ENCODE measurements at regions not wholly inside any gene's neighbourhood (a gene's known extent, or its start where the extent isn't known, plus 50 kb on each side); places are given as distances from the start of the nearest gene placed in this dataset.

DNA sequence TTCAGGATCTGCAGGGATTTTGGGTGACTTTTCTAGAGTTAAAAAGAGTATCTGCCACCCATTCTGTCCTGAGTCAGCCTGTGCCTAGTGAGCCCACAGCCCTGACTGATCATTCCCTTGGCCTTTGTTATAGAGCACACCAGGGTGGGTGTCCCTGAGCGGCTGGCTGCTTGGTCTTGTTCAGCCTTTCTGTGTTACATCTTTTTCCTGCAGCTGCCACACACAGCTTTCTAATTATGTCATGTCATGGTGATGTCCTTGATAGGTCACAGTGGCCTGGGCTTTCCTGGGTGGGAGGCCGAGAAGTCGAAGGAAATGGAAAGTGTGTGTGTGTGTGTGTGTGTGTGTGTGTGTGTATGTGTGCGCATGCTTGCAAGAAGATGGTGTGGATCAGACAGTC lies 293.2 kb upstream of the CRY1 start (continued):
- no peak for TF ChIP-seq PHF8 (IDR thresholded peaks at IDR 0.05; ENCODE audit: borderline replicate concordance, low read length)

DNA sequence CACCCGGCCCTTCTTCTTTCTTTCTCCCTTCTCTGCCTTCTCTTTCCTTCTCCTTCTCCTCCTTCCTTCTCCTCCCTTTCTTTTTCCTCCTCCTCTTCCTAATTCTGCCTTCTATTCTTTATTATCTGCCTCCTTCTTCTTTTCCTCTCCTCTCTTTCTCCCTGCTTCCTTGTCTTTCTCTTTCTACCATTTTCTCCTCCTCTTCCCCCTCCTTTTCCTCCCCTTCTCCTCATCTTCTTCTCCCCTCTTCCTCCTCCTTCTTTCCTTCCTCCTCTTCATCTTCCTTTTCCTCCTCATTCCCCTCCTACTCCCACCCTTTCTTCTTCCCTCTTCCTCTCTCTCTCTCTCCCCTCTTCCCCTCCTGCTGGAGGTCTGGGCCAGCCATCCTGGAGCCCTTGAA lies 294.9 kb upstream of the CRY1 start:
- ATAC-seq = no peak
- WGBS (ENCODE audit: insufficient coverage, low coverage, missing lambda C conversion rate) = 0% methylated on average over 1 of the region's 1 CpG
- POLR2A ChIA-PET = interaction anchor here (1.0 kb wide), 1 partner anchor 21 kb away, joined by 4 read pairs; no protein-coding TSS in a partner anchor

More for the DNA sequence above, 294.9 kb upstream of the CRY1 start:
- DNase-seq (ENCODE audit: extremely low read depth in 1 of 4, low spot score in 3 of 4) (no peak), FAIRE-seq (no peak)
- H3K9me3 ChIP-seq (replicated peaks; ENCODE audit: control insufficient read depth, insufficient read depth, low read depth, low read length) = no peaks in the 10 kb centered on the region
- no peaks in the 10 kb centered on the region for H3K4me1 ChIP-seq (replicated peaks in 1 of 2; ENCODE audit: control insufficient read depth in 2 of 2, insufficient read depth in 2 of 2, low read length in 2 of 2)
- no peak overlapping the region for H3K4me3 ChIP-seq
- H3K27me3 ChIP-seq (ENCODE audit: control insufficient read depth in 2 of 2, insufficient read depth in 2 of 2, low read length in 2 of 2) = peaks cover 0 to 9% of the 10 kb centered on the region in 2 experiments; a peak in 2 of 5 replicates
- H3K79me2 ChIP-seq (ENCODE audit: control insufficient read depth, insufficient read depth, low read length) = no peaks in the 10 kb centered on the region
- intact Hi-C loops (cut with micrococcal nuclease) (no loop called here), in situ Hi-C loops (cut with MboI) (no loop called here)
- no peaks in the 10 kb centered on the region for H3K9me1 ChIP-seq (ENCODE audit: control insufficient read depth, insufficient read depth, low read length)
- no peaks in the 10 kb centered on the region for H3K36me3 ChIP-seq (ENCODE audit: control insufficient read depth, insufficient read depth, low read length)
- no peak overlapping the region for H3K27ac ChIP-seq (ENCODE audit: extremely low read depth, low read depth, low read length)
- CTCF ChIA-PET (ENCODE audit: low intra/inter-chr PET ratio) = no interaction called here
- TF ChIP-seq, protein P1, sequence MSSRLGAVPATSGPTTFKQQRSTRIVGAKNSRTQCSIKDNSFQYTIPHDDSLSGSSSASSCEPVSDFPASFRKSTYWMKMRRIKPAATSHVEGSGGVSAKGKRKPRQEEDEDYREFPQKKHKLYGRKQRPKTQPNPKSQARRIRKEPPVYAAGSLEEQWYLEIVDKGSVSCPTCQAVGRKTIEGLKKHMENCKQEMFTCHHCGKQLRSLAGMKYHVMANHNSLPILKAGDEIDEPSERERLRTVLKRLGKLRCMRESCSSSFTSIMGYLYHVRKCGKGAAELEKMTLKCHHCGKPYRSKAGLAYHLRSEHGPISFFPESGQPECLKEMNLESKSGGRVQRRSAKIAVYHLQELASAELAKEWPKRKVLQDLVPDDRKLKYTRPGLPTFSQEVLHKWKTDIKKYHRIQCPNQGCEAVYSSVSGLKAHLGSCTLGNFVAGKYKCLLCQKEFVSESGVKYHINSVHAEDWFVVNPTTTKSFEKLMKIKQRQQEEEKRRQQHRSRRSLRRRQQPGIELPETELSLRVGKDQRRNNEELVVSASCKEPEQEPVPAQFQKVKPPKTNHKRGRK (tag; IDR thresholded peaks at IDR 0.05) = 0 out of 2 replicates have a peak, but pooled peaks have one; percentile 52
- TF ChIP-seq, protein P2, sequence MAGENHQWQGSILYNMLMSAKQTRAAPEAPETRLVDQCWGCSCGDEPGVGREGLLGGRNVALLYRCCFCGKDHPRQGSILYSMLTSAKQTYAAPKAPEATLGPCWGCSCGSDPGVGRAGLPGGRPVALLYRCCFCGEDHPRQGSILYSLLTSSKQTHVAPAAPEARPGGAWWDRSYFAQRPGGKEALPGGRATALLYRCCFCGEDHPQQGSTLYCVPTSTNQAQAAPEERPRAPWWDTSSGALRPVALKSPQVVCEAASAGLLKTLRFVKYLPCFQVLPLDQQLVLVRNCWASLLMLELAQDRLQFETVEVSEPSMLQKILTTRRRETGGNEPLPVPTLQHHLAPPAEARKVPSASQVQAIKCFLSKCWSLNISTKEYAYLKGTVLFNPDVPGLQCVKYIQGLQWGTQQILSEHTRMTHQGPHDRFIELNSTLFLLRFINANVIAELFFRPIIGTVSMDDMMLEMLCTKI (IDR thresholded peaks at IDR 0.05; ENCODE audit: partially characterized antibody) = no peak
- TF ChIP-seq RB1 (IDR thresholded peaks at IDR 0.05; ENCODE audit: low read depth) = no peak
- no peak for TF ChIP-seq MAFK (IDR thresholded peaks at IDR 0.05; ENCODE audit: low read length)
- BruUV-seq (replicated peaks) = no TSS peak
- no peak overlapping the region for H3K9ac ChIP-seq (ENCODE audit: insufficient read depth in 1 of 2, low read depth in 2 of 2, low read length in 2 of 2)
- no peak overlapping the region for H2AFZ ChIP-seq (ENCODE audit: low read depth, low read length)
- H3K4me2 ChIP-seq (ENCODE audit: insufficient read depth, low read length) = no peak overlapping the region
- no peaks in the 10 kb centered on the region for H4K20me1 ChIP-seq (replicated peaks; ENCODE audit: control insufficient read depth, insufficient read depth, low read length)
